ENCODE measurements at regions not wholly inside any gene's neighbourhood (a gene's known extent, or its start where the extent isn't known, plus 50 kb on each side); places are given as distances from the start of the nearest gene placed in this dataset.

DNA sequence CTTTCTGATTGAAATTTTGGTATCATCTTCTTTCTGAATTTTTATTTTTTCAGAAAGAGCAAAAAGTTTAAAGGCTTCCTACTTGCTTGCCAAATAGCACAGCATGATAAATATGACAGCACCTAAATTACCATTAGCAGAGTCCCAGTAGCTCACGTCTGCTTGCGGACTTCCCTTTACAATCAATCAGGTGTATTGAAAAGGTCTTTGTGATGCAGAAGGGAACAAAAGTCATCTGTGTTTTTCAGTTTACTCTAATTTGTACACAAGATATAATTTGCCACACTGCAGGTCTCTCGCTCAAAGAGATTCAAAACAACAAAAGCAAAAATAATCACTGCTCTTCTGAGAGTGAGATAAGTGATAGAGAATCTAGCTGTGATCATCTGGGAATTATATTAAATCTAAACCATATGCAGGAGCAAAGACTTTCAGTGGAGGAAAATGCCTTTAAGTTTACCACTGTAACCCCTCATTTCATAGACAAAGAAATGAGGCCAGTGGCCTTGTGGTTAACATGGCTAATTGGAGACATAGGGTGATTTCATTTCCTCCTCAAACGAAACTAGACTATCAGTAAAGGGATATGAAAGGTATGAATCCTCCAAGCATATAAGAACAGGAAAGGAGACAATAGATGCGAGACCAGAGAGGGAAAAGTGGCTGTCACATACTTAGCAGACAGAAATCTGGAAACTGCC lies 240.8 kb upstream of the TMPO start:
- DNase-seq (ENCODE audit: low read depth in 2 of 2), result no peak

DNA sequence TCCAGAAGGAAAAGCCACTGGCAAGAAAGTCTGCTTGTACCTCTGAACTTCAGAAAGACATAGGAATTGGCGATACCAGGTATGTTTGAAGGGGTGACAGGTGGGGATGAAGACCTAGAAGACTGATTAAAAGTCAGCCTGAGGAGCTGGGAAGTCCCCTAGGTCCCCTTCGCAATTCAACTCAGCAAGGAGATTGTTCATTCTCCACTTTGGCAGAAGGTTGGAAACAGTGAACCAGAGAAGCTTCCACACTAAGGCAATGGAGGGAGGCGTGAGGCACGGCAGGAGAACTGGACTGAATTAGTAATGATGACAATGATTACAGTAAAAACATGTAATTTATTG lies 240.3 kb upstream of the TMPO start:
- DNase-seq (ENCODE audit: low read depth in 2 of 2), result no peak

- no peak for DNase-seq (ENCODE audit: low read depth in 2 of 2)
Observed at GRCh38 chr12:98280152-98280551, 235.2 kb upstream of the TMPO start.

DNA sequence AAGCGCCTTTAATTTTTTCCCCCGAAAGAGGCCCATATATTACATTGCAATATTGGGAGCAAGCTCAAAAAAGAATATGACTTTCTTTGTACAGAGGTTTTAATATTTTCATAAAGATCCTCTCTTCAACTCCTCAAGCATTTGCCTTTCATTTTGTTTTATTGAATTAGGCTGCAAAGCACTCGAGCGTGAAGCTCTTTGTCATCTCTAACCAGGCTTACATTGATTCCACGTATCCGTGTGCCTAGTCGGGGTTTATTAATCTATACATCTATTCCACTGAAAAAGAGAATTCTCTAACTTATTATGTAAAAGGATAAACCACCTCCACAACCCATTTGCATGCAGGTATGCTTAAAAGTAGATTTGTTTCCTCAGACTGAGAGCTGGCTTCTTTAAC lies 234.8 kb upstream of the TMPO start:
- DNase-seq (ENCODE audit: low read depth in 2 of 2), result no peak

DNA sequence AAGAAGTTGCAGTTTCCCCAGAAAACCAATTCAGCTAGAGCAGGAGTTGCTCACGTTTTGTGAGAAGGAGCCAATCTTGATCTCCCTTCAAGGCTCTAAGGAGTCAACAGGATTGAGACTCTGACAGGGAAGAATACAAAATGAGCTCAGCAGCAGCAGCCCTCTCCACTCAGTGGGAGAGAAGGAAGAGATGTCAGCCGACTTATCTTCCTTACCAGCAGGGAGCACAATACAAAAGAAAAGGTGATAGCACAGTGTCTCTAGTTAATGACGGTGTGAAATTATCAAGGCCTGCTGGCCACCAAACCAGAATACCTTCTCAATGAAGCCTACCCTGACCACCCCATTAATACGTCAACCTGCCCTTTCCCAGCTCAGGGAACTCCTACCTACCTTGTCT lies 223.6 kb upstream of the TMPO start:
- no peak for DNase-seq (ENCODE audit: low read depth in 2 of 2)

GRCh38 chr12:98294051-98294805 lies 221.2 kb upstream of the TMPO start:
- no peak for DNase-seq (ENCODE audit: low read depth in 2 of 2)

DNA sequence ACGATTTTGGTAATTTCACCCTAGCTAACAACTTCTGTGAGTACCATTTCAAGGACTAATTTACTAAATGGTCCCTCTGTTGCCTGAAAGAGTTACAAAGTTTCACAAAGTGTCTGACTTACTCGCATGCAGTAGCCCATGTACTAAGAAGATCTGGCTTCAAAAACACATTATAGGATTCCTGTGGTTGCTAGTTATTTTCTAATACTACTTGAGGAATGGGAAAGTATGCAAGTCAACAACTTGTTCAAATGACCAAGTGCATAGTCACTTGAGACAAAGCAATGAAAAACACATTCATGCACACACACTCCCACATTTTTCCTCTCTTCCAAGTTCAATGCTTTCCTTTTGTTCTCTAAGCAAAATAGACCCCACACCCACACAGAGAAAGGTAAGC lies 219.7 kb upstream of the TMPO start:
- no peak for DNase-seq (ENCODE audit: low read depth in 2 of 2)

- no peak for DNase-seq (ENCODE audit: low read depth in 2 of 2)
Observed at GRCh38 chr12:98296462-98297079, 218.8 kb upstream of the TMPO start.

DNA sequence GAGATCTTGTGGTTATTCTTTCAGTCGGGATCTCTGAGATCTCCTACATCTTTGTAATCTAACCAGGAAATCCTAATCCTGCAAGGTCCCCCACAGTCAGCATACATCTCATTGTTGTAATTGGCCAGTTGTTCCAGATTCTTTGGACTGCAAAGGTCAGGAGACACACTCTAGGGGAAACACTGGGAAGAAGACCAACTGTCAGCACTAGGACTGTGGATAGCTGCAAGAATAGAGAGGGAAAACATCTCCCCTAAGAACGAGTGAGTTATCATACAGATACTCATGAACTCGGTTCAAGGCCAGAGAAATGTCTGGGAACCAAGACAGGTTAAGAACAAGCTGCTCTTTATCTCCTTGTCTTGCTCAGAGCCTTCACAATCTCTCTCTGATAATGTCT lies 217.9 kb upstream of the TMPO start:
- no peak for DNase-seq (ENCODE audit: low read depth in 2 of 2)

GRCh38 chr12:98308141-98308540 lies 207.2 kb upstream of the TMPO start:
- no peak for DNase-seq (ENCODE audit: low read depth in 2 of 2)

DNA sequence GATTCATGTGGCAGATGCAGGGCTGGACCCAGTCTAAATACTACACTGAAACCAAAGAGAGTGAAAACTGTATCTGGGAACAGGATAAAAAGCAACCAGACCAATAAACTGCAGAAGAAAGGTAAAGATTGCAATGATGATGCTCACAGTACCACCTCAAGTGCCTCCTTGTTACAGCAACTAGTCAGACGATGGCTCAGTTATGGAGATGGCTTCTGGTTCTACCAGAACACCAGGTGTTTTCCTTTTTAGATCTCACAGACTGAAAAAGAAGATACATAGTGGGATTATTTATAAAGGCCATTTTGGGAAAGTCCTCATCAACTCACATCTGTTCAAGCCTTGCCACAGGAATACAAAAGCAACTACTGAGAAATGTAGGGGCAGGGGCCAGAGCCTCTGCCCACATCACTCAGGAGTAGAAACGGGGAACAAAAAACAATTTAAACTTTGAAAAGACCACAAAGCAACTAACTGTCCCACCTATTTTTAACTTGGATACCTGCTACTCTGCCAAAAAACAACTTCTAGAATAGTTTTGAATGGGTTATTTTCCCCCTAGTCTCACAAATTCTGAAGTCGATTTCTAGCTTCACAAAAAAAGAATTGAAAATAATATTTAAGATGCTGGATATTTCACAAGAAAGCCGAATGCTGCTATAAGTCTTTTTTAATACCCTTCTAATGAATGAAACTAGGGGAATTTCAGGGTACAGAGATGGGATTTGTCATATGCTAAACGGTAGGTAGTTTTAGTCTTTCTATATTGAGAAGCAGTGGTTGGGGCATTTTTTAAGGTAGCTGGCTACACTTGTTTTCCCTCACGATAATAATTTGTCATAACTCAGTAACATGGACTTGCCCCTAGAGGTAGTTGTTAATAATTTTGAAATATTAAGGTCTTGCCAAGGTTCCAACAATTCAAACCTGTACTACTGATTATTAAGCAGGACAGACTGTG lies 197.2 kb upstream of the TMPO start:
- DNase-seq (ENCODE audit: low read depth in 2 of 2), result no peak

DNA sequence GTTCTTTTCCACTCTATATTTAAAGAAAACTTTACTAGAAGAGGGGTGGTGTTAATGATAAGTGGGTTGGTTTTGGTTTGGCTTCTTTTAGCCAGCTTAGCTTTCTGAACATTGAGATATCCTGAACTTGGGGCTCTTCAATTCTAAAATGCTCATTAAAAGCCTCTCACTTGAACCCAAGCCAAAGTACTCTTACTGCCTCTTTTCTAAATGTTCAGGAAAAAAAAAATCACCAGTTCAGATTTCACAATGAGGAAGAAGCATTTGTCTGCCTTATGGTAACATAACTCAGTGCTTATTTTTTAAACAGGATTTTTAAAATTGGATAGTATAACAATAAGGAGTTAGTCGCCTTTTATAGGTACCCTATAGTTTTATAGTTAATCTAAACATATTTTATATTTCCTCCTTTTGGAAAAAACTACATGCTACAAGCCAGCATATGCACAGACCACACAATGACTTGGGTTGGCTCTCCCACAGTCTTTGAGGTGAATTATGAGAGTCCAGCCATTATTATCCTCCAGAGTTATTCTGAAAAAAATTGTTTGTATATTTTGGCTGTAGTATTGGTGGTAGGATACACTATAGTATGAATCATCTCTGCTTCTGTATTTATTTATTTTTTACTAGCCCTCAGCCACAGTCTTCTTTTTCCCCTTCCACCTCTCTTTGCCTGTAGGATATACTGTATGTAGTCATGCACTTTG lies 195.5 kb upstream of the TMPO start:
- DNase-seq (ENCODE audit: low read depth in 2 of 2), result no peak

DNA sequence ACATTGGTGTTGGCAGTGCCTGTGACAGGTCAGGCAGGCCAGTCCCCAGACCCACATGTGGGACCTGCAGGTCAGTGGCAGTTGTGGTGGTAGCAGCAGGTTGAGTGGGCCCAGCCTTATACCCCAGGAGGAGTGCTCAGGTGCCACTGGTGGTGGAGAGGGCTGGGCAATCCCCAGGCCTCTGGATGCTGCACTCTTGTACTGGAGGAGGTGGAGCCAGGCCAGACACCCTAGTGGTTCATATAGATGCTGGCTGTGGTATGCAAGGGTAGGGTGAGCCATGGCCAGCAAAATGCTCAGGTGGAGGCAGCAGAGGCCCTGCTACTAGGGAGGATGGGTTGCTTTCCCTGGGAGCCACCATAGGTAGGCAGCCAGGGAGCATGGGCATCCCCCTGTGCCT lies 190.4 kb upstream of the TMPO start:
- no peak for DNase-seq (ENCODE audit: low read depth in 2 of 2)

DNA sequence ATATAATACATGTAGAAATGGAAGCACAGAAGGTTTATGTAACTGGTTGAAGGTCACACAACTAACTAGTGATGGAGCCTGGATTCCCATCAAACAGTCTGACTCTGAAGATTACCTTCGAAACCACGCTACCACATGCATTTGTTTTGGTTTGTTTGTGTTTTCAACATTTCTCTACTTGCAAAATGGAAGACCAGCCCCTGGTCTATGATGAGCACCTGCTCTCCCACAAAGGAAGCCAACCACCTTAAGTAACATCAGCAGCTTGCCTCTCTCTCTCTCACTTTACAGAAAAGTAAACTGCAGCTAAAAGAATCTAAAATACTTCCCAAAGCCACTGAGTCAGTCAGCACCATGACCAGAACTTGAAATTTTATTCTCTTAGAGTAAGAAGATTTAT lies 186.9 kb upstream of the TMPO start:
- DNase-seq (ENCODE audit: low read depth in 2 of 2), result no peak

GRCh38 chr12:98329589-98329988 lies 185.8 kb upstream of the TMPO start:
- no peak for DNase-seq (ENCODE audit: low read depth in 2 of 2)

- DNase-seq (ENCODE audit: low read depth in 2 of 2), result no peak
Observed at GRCh38 chr12:98332642-98333041, 182.7 kb upstream of the TMPO start.

GRCh38 chr12:98334768-98335167 lies 180.6 kb upstream of the TMPO start:
- no peak for DNase-seq (ENCODE audit: low read depth in 2 of 2)

GRCh38 chr12:98341026-98341425 lies 174.4 kb upstream of the TMPO start:
- DNase-seq (ENCODE audit: low read depth in 2 of 2), result no peak

DNA sequence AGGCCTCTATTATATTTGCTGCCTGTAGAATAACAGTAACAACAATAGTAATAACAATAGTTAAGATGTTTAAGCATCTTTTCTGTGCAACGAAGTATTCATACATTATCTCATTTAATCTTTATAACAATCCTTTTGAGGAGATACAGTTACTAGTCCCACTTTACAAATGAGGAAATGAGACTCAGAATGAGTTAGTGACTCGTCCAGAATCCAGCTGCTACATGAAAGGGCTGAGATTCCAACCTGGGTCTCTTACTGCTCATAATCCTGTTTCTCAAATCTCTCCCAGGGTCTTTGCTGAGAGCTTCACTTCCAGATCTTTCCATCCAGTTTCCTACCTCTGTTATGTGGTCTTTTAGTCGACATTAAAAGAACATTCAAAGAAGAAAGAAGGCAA lies 173.7 kb upstream of the TMPO start:
- DNase-seq (ENCODE audit: low read depth in 2 of 2), result no peak

DNA sequence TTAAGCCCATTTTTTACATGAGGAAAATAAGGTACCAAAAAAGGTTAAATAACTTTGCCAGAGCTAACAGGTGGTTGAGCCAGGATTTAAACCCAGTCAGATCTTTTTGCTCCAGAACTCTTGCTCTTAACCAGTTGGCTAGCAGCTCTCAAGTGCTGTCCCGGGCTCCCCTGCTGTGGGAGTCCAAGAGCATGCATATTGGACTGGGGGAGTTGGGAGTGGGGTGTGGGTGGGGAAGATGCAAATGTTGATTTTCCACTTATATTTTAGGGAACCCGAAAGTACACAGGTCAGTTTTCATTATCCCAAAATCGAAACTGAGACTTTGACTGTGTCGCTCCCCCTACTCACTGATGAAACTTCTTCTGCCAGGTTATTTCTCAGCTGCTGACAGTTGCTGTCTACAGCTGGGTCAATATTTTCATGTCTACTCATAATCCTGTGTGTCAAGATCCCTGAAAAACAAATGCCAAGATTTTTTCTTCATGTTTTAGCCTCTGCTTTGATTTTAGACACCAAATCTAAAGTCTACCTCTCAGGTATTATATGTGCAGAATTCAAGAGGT lies 172.3 kb upstream of the TMPO start:
- DNase-seq (ENCODE audit: low read depth in 2 of 2), result no peak

Data from activated CD8-positive, alpha-beta memory T cell treated with anti-CD3 and anti-CD28 coated beads for 4 hours (primary cell).